Skeletal muscle cell (primary cell): ENCODE measurements at regions not wholly inside any gene's neighbourhood (a gene's known extent, or its start where the extent isn't known, plus 50 kb on each side); places are given as distances from the start of the nearest gene placed in this dataset.
"Not testable (repeated sequence)": the region's sequence is repeated elsewhere in the genome, so short reads cannot be mapped to it uniquely, and the experiment has no call there.

ENCODE experiments used
- DNase-seq: peaks from one replicate; pipeline ENCODE4 v3.0.0-alpha.2; 2010; ENCODE audit warnings: low read depth
- H3K4me3 ChIP-seq: 2 replicates; pipeline ENCODE4 v1.5.1; 2011; ENCODE audit warnings: low read depth, mild to moderate bottlenecking, control low read depth, low read length, moderate library complexity

GRCh38 chr13:109419896-109420295 lies 366.5 kb downstream of the IRS2 start:
- DNase-seq, result no peak
- no peak overlapping the region for H3K4me3 ChIP-seq

- DNase-seq, result no peak
- H3K4me3 ChIP-seq, result no peak overlapping the region
Observed at GRCh38 chr13:109418111-109418510, 368.3 kb downstream of the IRS2 start.

- no peak for DNase-seq
Observed at GRCh38 chr13:109416001-109416400, 370.4 kb downstream of the IRS2 start.

GRCh38 chr13:109415057-109415456 lies 371.3 kb downstream of the IRS2 start:
- no peak overlapping the region for H3K4me3 ChIP-seq
- DNase-seq, result no peak

More at GRCh38 chr13:109416001-109416400, 370.4 kb downstream of the IRS2 start:
- no peak overlapping the region for H3K4me3 ChIP-seq

- no peak for DNase-seq
- no peak overlapping the region for H3K4me3 ChIP-seq
Observed at GRCh38 chr13:109412283-109412901, 374.0 kb downstream of the IRS2 start.

- no peak overlapping the region for H3K4me3 ChIP-seq
- no peak for DNase-seq
Observed at GRCh38 chr13:109410868-109411267, 375.5 kb downstream of the IRS2 start.

- no peak overlapping the region for H3K4me3 ChIP-seq
- DNase-seq, result no peak
Observed at GRCh38 chr13:109408591-109409382, 377.6 kb downstream of the IRS2 start.

- no peak overlapping the region for H3K4me3 ChIP-seq
- no peak for DNase-seq
Observed at GRCh38 chr13:109406376-109406992, 379.9 kb downstream of the IRS2 start.

GRCh38 chr13:109403012-109403421 lies 383.4 kb downstream of the IRS2 start:
- H3K4me3 ChIP-seq, result no peak overlapping the region
- DNase-seq, result peak; percentile 29

- DNase-seq, result no peak
- no peak overlapping the region for H3K4me3 ChIP-seq
Observed at GRCh38 chr13:109401891-109402290, 384.5 kb downstream of the IRS2 start.

GRCh38 chr13:109401307-109401706 lies 385.1 kb downstream of the IRS2 start:
- DNase-seq, result no peak
- no peak overlapping the region for H3K4me3 ChIP-seq

GRCh38 chr13:109400624-109401257 lies 385.6 kb downstream of the IRS2 start:
- no peak for DNase-seq
- no peak overlapping the region for H3K4me3 ChIP-seq

- H3K4me3 ChIP-seq, result no peak overlapping the region
- no peak for DNase-seq
Observed at GRCh38 chr13:109400209-109400608, 386.2 kb downstream of the IRS2 start.

- not testable (repeated sequence) for H3K4me3 ChIP-seq
Observed at GRCh38 chr13:109398071-109398470, 388.3 kb downstream of the IRS2 start.

GRCh38 chr13:109397285-109397684 lies 389.1 kb downstream of the IRS2 start:
- DNase-seq, result no peak
- H3K4me3 ChIP-seq, result no peak overlapping the region

More at GRCh38 chr13:109398071-109398470, 388.3 kb downstream of the IRS2 start:
- DNase-seq, result not testable (repeated sequence)

- no peak overlapping the region for H3K4me3 ChIP-seq
- DNase-seq, result no peak
Observed at GRCh38 chr13:109396266-109396665, 390.1 kb downstream of the IRS2 start.

GRCh38 chr13:109395014-109395413 lies 391.4 kb downstream of the IRS2 start:
- no peak for DNase-seq
- no peak overlapping the region for H3K4me3 ChIP-seq

- H3K4me3 ChIP-seq, result no peak overlapping the region
- DNase-seq, result no peak
Observed at GRCh38 chr13:109394311-109394988, 391.9 kb downstream of the IRS2 start.

- DNase-seq, result no peak
Observed at GRCh38 chr13:109393045-109393444, 393.3 kb downstream of the IRS2 start.

GRCh38 chr13:109390391-109390790 lies 396.0 kb downstream of the IRS2 start:
- no peak for DNase-seq
- H3K4me3 ChIP-seq, result no peak overlapping the region

More at GRCh38 chr13:109393045-109393444, 393.3 kb downstream of the IRS2 start:
- no peak overlapping the region for H3K4me3 ChIP-seq
